K562 (cell line): ENCODE measurements at regions not wholly inside any gene's neighbourhood (a gene's known extent, or its start where the extent isn't known, plus 50 kb on each side); places are given as distances from the start of the nearest gene placed in this dataset.

Source experiments
- ATAC-seq: fragments of 200-7000 bp; cut with Tn5 transposase; 3 replicates; pipeline ENCODE4 v1.9.1; 2020; ENCODE audit warnings: moderate library complexity
- BruUV-seq: library from RNA; stranded (reverse); fragments of 400-500 nt; replicated peaks from 2 replicates; lab custom pipeline; 2021; lab: Mats Ljungman, UMichigan
- CTCF ChIA-PET: fragments of 300-600 bp; formaldehyde crosslinking; extraction: SDS; loops from one replicate; lab custom pipeline; 2021; ENCODE audit warnings: low intra/inter-chr PET ratio; lab: Yijun Ruan, JAX
- POLR2A ChIA-PET: fragments of 300-600, 350-650 bp; sonication (Branson Sonifier 250); formaldehyde crosslinking; extraction: SDS; loops from one replicate; lab custom pipeline; 2021; ENCODE audit warnings: antibody characterized with exemption, inconsistent platforms; lab: Yijun Ruan, JAX
- DNase-seq, 4 experiments: peaks; one replicate each; pipeline versions ENCODE4 v3.0.0 to v3.0.0-alpha.2; 2011 to 2018; ENCODE audit warnings: low spot score in 3 of 4, mixed read lengths in 3 of 4; ENCODE audit errors: extremely low read depth in 1 of 4
- FAIRE-seq: peaks from 2 replicates; lab custom pipeline; 2011; peaks lifted over from hg19 to GRCh38; lab: Jason Lieb, UNC
- H2AFZ ChIP-seq: 2 replicates; pipeline ENCODE4 v1.6.0; 2011; ENCODE audit warnings: low read depth, low read length, control low read depth, inconsistent platforms
- H3K27ac ChIP-seq: fragments of 200-600 bp; 3 replicates; pipeline ENCODE4 v1.8.0; 2011; ENCODE audit warnings: low read depth, mild to moderate bottlenecking, control low read depth, inconsistent platforms, low read length, moderate library complexity, mixed read lengths; ENCODE audit errors: extremely low read depth
- H3K27me3 ChIP-seq, 2 experiments: fragments of 300-600 bp in 1 of 2; 2 replicates in 1 of 2; 3 replicates in 1 of 2; pipeline versions ENCODE4 v1.6.0 to v1.8.0; 2011; ENCODE audit warnings: inconsistent platforms in 2 of 2, low read length in 2 of 2, mild to moderate bottlenecking in 1 of 2, mixed read lengths in 1 of 2, moderate library complexity in 1 of 2; ENCODE audit not compliant: control insufficient read depth in 2 of 2, insufficient read depth in 2 of 2
- H3K36me3 ChIP-seq: fragments of 300-600 bp; 3 replicates; pipeline ENCODE4 v1.8.0; 2011; ENCODE audit warnings: mild to moderate bottlenecking, low read length, inconsistent platforms; ENCODE audit not compliant: control insufficient read depth, insufficient read depth
- H3K4me1 ChIP-seq, 2 experiments: fragments of 200-600 bp in 1 of 2; replicated peaks in 1 of 2; 2 replicates in 1 of 2; 3 replicates in 1 of 2; pipeline versions ENCODE4 v1.5.1 to v1.8.0; 2011; ENCODE audit warnings: inconsistent platforms in 2 of 2, low read length in 2 of 2, mild to moderate bottlenecking in 1 of 2, mixed read lengths in 1 of 2, moderate library complexity in 1 of 2; ENCODE audit not compliant: control insufficient read depth in 2 of 2, insufficient read depth in 2 of 2
- H3K4me2 ChIP-seq: 2 replicates; pipeline ENCODE4 v1.6.1; 2011; ENCODE audit warnings: low read length, control low read depth, inconsistent platforms, mixed read lengths; ENCODE audit not compliant: insufficient read depth
- H3K4me3 ChIP-seq: fragments of 200-600 bp; sonication (generic), shearing (Covaris generic); 2 replicates; pipeline ENCODE4 v1.5.1; 2016; ENCODE audit warnings: control low read depth, inconsistent platforms
- H3K79me2 ChIP-seq: fragments of 200-600 bp; 3 replicates; pipeline ENCODE4 v1.8.0; 2011; ENCODE audit warnings: low read length, inconsistent platforms; ENCODE audit not compliant: control insufficient read depth, insufficient read depth
- H3K9ac ChIP-seq, 2 experiments: 2 replicates each; pipeline versions ENCODE4 v1.6.0 to v1.6.1; 2011; ENCODE audit warnings: low read depth in 2 of 2, low read length in 2 of 2, control low read depth in 1 of 2, inconsistent platforms in 1 of 2, mild to moderate bottlenecking in 1 of 2, mixed read lengths in 1 of 2; ENCODE audit not compliant: insufficient read depth in 1 of 2
- H3K9me1 ChIP-seq: one replicate; pipeline ENCODE4 v1.6.0; 2011; ENCODE audit warnings: inconsistent platforms, mild to moderate bottlenecking, low read length, moderate library complexity; ENCODE audit not compliant: control insufficient read depth, insufficient read depth
- H3K9me3 ChIP-seq: replicated peaks from 2 replicates; pipeline ENCODE4 v1.5.1; 2011; ENCODE audit warnings: low read depth, low read length, inconsistent platforms; ENCODE audit not compliant: control insufficient read depth, insufficient read depth
- H4K20me1 ChIP-seq: replicated peaks from 2 replicates; pipeline ENCODE4 v1.6.1; 2011; ENCODE audit warnings: low read length, inconsistent platforms, mixed read lengths; ENCODE audit not compliant: control insufficient read depth, insufficient read depth
- MCM5 ChIP-seq: fragments of 450-650 bp; IDR thresholded peaks from 2 replicates; pipeline ENCODE4 v1.6.1; 2016; ENCODE audit warnings: low read depth
- NFIC ChIP-seq: fragments of 450-650 bp; IDR thresholded peaks from 2 replicates; pipeline ENCODE4 v1.6.1; 2017; ENCODE audit warnings: mild to moderate bottlenecking, inconsistent platforms
- POLR2B ChIP-seq: fragments of 450-650 bp; IDR thresholded peaks from 2 replicates; pipeline ENCODE4 v1.6.1; 2018; ENCODE audit warnings: low read depth; ENCODE audit not compliant: partially characterized antibody
- STAG1 ChIP-seq: sonication (generic); formaldehyde crosslinking; IDR thresholded peaks from 2 replicates; pipeline ENCODE4 v1.5.0; 2020; ENCODE audit warnings: missing genetic modification reagents, borderline replicate concordance
- ZNF695 ChIP-seq: fragments of 450-650 bp; formaldehyde crosslinking; IDR thresholded peaks from 2 replicates; pipeline ENCODE4 v1.4.0; 2020; ENCODE audit warnings: mild to moderate bottlenecking, moderate library complexity
- WGBS: fragments of 100-300 bp; shearing (Covaris generic); methylation state at CpG from one replicate; pipeline ENCODE4 v1.1.6; 2016; ENCODE audit warnings: low coverage, mixed read lengths; ENCODE audit not compliant: insufficient coverage; ENCODE audit errors: missing lambda C conversion rate; 5-methylcytosine and 5-hydroxymethylcytosine counted together
- in situ Hi-C: fragments of 300-500 bp; cut with MboI; formaldehyde crosslinking; loops from 4 replicates; pipeline ENCODE4 v1.15.0; 2018; ENCODE audit warnings: inconsistent platforms, mixed read lengths
- intact Hi-C: fragments of 100-400 bp; cut with micrococcal nuclease; formaldehyde crosslinking; loops from 2 replicates; pipeline ENCODE4 v1.14.2; 2022

GRCh38 chr4:37767546-37767945, 58.9 kb upstream of the PGM2 start:
- no TSS peak for BruUV-seq
- no peak overlapping the region for H3K4me2 ChIP-seq
- H3K4me1 ChIP-seq: no peaks in the 10 kb centered on the region
- ChIA-PET POLR2A (interaction anchor here (0.7 to 0.9 kb wide), 2 partner anchors 10 to 403 kb away, joined by 4 read pairs; no protein-coding TSS in a partner anchor), CTCF (no interaction called here)
- intact Hi-C loops (no loop called here), in situ Hi-C loops (no loop called here)
- no peak overlapping the region for H2AFZ ChIP-seq
- H3K27ac ChIP-seq: no peak overlapping the region
- H3K9me1 ChIP-seq: no peaks in the 10 kb centered on the region
- DNase-seq (no peak), FAIRE-seq (no peak), ATAC-seq (no peak)
- no peaks in the 10 kb centered on the region for H3K79me2 ChIP-seq
- H3K4me3 ChIP-seq: no peak overlapping the region
- H3K9ac ChIP-seq: no peak overlapping the region
- 0% methylated on average over 5 of the region's 5 CpGs for WGBS
- H3K9me3 ChIP-seq: no peaks in the 10 kb centered on the region
- no peaks in the 10 kb centered on the region for H3K36me3 ChIP-seq
- no peaks in the 10 kb centered on the region for H4K20me1 ChIP-seq
- peaks cover 0 to 5% of the 10 kb centered on the region in 2 experiments; a peak in 2 of 5 replicates for H3K27me3 ChIP-seq
- TF ChIP-seq NFIC: peak; percentile 34; the same call in 1 of the 2 replicates
- no peak for TF ChIP-seq MCM5

DNA sequence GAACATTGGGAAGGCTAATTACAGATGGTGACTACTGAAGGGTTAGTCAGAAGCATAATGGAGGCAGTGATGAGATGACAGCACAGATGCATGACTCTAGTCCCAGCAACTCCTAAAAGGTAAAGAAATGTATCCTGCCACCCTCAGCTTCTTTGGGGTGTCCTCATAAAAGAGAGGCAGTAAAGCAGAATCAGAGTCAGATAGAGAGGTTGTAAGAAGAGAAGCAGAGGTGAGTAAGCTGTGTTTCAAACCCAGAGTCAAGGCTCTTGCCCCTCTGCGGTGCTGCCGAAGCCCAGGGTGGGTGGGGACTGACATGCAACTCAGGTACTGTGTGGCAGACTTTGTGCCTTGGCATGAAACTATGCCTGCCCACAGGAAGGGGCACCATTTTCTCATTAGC, 59.5 kb upstream of the PGM2 start:
- no peaks in the 10 kb centered on the region for H3K9me3 ChIP-seq
- ATAC-seq: no peak
- H4K20me1 ChIP-seq: no peaks in the 10 kb centered on the region
- H3K27ac ChIP-seq: no peak overlapping the region
- H3K4me2 ChIP-seq: no peak overlapping the region
- intact Hi-C loops: no loop called here
- peaks cover 0 to 5% of the 10 kb centered on the region in 2 experiments; a peak in 2 of 5 replicates for H3K27me3 ChIP-seq
- no peak overlapping the region for H2AFZ ChIP-seq
- CTCF ChIA-PET: no interaction called here
- no peak for TF ChIP-seq POLR2B
- no peak for TF ChIP-seq ZNF695
- TF ChIP-seq STAG1 (CRISPR knock-in tag): no peak
- WGBS: 0% methylated on average over 2 of the region's 2 CpGs
- POLR2A ChIA-PET: interaction anchor here (0.7 kb wide), 1 partner anchor 404 kb away, joined by 4 read pairs; no protein-coding TSS in a partner anchor
- no peaks in the 10 kb centered on the region for H3K79me2 ChIP-seq
- no peaks in the 10 kb centered on the region for H3K9me1 ChIP-seq
- in situ Hi-C loops: no loop called here
- FAIRE-seq: no peak
- BruUV-seq: no TSS peak
- no peak overlapping the region for H3K4me3 ChIP-seq
- H3K9ac ChIP-seq: no peak overlapping the region
- DNase-seq: no peak
- no peaks in the 10 kb centered on the region for H3K36me3 ChIP-seq
- no peaks in the 10 kb centered on the region for H3K4me1 ChIP-seq
